ENCODE measurements at regions not wholly inside any gene's neighbourhood (a gene's known extent, or its start where the extent isn't known, plus 50 kb on each side); places are given as distances from the start of the nearest gene placed in this dataset.
"Not testable (repeated sequence)": the region's sequence is repeated elsewhere in the genome, so short reads cannot be mapped to it uniquely, and the experiment has no call there.

GRCh38 chr17:72452286-72453173 lies 331.7 kb downstream of the SOX9 start:
- CTCF ChIA-PET, result no interaction called here
- ATAC-seq (no peak), DNase-seq (no peak)
- Mint-ChIP-seq H3K4me3 (no peak overlapping the region), H3K27me3 (no peaks in the 10 kb centered on the region), H3K27ac (no peak overlapping the region), H3K9me3 (ENCODE audit: low read depth) (no peaks in the 10 kb centered on the region), H3K4me1 (no peaks in the 10 kb centered on the region), H3K36me3 (no peaks in the 10 kb centered on the region)

DNA sequence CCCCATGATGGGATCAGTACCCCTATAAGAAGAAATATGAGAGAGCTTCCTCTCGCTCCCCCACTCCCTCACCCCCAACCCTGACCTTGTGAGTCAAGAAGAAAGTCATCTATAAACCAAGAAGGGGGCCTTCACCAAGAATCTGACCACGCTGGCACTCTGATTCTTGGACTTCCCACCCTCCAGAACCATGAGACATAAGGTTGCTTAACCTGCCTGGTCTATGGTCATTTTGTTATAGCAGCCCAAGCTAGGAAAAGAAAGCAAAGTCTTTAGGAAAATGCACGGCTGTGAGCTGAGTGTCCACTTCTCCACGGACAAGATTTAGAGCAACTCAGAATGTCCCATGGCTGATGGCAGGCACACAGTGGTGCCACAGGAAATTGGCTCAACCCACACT lies 333.5 kb downstream of the SOX9 start:
- Mint-ChIP-seq H3K4me3 (no peak overlapping the region), H3K36me3 (no peaks in the 10 kb centered on the region), H3K27ac (no peak overlapping the region), H3K4me1 (no peaks in the 10 kb centered on the region), H3K9me3 (ENCODE audit: low read depth) (no peaks in the 10 kb centered on the region), H3K27me3 (no peaks in the 10 kb centered on the region)
- ATAC-seq, result no peak
- DNase-seq, result no peak
- CTCF ChIA-PET, result no interaction called here

DNA sequence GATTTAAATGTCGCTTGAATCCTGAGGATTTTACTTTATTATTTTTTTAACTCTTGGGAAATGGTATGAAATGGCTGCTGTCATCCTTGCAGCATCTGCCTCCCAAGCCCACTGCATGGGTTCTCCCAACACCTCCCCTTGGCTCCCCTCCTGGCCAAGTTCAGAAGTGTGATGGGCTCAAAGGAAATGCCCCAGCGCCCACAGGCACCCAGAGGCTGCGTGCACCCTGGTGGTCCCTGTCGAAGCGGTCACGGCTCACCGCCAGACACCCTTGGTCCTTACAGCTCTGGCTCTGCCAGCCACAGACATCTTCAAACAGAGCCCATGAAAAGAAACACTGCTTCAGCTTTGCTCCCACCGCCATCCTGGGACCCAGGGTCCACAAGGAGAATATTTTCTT lies 334.7 kb downstream of the SOX9 start:
- DNase-seq (no peak), ATAC-seq (no peak)
- CTCF ChIA-PET, result no interaction called here
- no peaks in the 10 kb centered on the region for H3K27me3 Mint-ChIP-seq
- no peak overlapping the region for H3K4me3 Mint-ChIP-seq
- no peaks in the 10 kb centered on the region for H3K4me1 Mint-ChIP-seq
- H3K27ac Mint-ChIP-seq, result no peak overlapping the region
- no peaks in the 10 kb centered on the region for H3K36me3 Mint-ChIP-seq
- H3K9me3 Mint-ChIP-seq (ENCODE audit: low read depth), result no peaks in the 10 kb centered on the region

GRCh38 chr17:72456075-72456474 lies 335.3 kb downstream of the SOX9 start:
- Mint-ChIP-seq H3K4me1 (no peaks in the 10 kb centered on the region), H3K27ac (no peak overlapping the region), H3K27me3 (no peaks in the 10 kb centered on the region), H3K36me3 (no peaks in the 10 kb centered on the region), H3K9me3 (ENCODE audit: low read depth) (no peaks in the 10 kb centered on the region), H3K4me3 (no peak overlapping the region)
- DNase-seq, result no peak
- no peak for ATAC-seq
- CTCF ChIA-PET, result interaction anchor here (0.7 kb wide), 1 partner anchor 53 kb away, joined by 3 read pairs; no protein-coding TSS in a partner anchor

GRCh38 chr17:72457712-72458111 lies 336.9 kb downstream of the SOX9 start:
- CTCF ChIA-PET, result no interaction called here
- no peak for DNase-seq
- no peak overlapping the region for H3K27ac Mint-ChIP-seq
- H3K36me3 Mint-ChIP-seq, result no peaks in the 10 kb centered on the region
- no peaks in the 10 kb centered on the region for H3K9me3 Mint-ChIP-seq (ENCODE audit: low read depth)
- ATAC-seq, result no peak
- H3K4me1 Mint-ChIP-seq, result no peaks in the 10 kb centered on the region
- H3K27me3 Mint-ChIP-seq, result no peaks in the 10 kb centered on the region
- H3K4me3 Mint-ChIP-seq, result no peak overlapping the region

DNA sequence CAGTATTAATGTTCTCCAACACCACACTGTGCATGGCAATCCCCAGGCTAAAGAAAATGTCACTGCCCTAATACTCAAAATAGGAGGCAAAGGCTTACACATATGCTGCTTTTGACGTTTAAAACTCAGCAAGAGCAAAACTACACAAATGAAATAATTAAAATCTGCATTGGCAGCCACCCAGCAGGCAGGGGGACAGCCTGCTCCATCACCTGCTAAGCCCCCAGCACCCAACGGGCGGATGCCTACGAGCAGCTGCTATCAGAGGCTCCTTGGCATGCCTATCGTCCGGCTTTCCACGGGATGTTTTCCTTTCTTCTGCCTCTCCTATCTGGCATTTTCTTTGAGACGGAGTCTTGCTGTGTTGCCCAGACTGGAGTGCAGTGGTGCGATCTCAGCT lies 337.5 kb downstream of the SOX9 start:
- no peaks in the 10 kb centered on the region for H3K4me1 Mint-ChIP-seq
- no peak overlapping the region for H3K4me3 Mint-ChIP-seq
- no peaks in the 10 kb centered on the region for H3K36me3 Mint-ChIP-seq
- ATAC-seq (no peak), DNase-seq (no peak)
- H3K9me3 Mint-ChIP-seq (ENCODE audit: low read depth), result no peaks in the 10 kb centered on the region
- CTCF ChIA-PET, result no interaction called here
- no peak overlapping the region for H3K27ac Mint-ChIP-seq
- H3K27me3 Mint-ChIP-seq, result no peaks in the 10 kb centered on the region

DNA sequence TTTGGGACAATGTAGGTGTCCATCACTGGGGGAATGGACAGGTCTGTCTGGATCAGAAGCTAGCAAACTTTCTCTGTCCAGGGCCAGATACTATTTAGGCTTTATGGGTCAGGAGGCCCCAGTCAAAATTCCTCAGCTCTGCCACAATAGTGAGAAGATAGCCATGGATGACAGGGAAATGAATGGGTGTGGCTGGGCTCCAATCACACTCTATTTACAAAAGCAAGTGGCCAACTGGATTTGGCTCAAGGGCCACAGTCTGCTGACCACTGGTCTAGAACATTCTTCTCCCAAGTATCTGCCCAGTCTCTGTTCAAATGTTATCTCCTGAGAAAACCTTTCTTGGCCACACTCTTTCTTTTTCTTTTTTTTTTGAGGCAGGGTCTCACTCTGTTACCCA lies 339.9 kb downstream of the SOX9 start:
- Mint-ChIP-seq H3K27ac (no peak overlapping the region), H3K9me3 (ENCODE audit: low read depth) (no peaks in the 10 kb centered on the region), H3K36me3 (no peaks in the 10 kb centered on the region), H3K4me3 (no peak overlapping the region), H3K4me1 (no peaks in the 10 kb centered on the region), H3K27me3 (no peaks in the 10 kb centered on the region)
- CTCF ChIA-PET, result no interaction called here
- DNase-seq (no peak), ATAC-seq (no peak)

- Mint-ChIP-seq H3K27ac (no peak overlapping the region), H3K36me3 (no peaks in the 10 kb centered on the region), H3K4me3 (no peak overlapping the region), H3K27me3 (no peaks in the 10 kb centered on the region), H3K4me1 (no peaks in the 10 kb centered on the region), H3K9me3 (ENCODE audit: low read depth) (no peaks in the 10 kb centered on the region)
- no peak for ATAC-seq
- no peak for DNase-seq
- CTCF ChIA-PET, result no interaction called here
These were observed 340.9 kb downstream of the SOX9 start for GRCh38 chr17:72461757-72462156.

GRCh38 chr17:72462407-72462806 lies 341.6 kb downstream of the SOX9 start:
- no peaks in the 10 kb centered on the region for H3K27me3 Mint-ChIP-seq

GRCh38 chr17:72462814-72463213 lies 342.0 kb downstream of the SOX9 start:
- Mint-ChIP-seq H3K27ac (no peak overlapping the region), H3K27me3 (no peaks in the 10 kb centered on the region), H3K36me3 (no peaks in the 10 kb centered on the region), H3K4me3 (no peak overlapping the region), H3K4me1 (no peaks in the 10 kb centered on the region), H3K9me3 (ENCODE audit: low read depth) (no peaks in the 10 kb centered on the region)
- DNase-seq (no peak), ATAC-seq (no peak)
- CTCF ChIA-PET, result no interaction called here

More at GRCh38 chr17:72462407-72462806, 341.6 kb downstream of the SOX9 start:
- no peaks in the 10 kb centered on the region for H3K9me3 Mint-ChIP-seq (ENCODE audit: low read depth)
- H3K4me1 Mint-ChIP-seq, result no peaks in the 10 kb centered on the region
- no peak overlapping the region for H3K27ac Mint-ChIP-seq
- no peaks in the 10 kb centered on the region for H3K36me3 Mint-ChIP-seq
- no peak for ATAC-seq
- CTCF ChIA-PET, result no interaction called here
- no peak for DNase-seq
- H3K4me3 Mint-ChIP-seq, result no peak overlapping the region

DNA sequence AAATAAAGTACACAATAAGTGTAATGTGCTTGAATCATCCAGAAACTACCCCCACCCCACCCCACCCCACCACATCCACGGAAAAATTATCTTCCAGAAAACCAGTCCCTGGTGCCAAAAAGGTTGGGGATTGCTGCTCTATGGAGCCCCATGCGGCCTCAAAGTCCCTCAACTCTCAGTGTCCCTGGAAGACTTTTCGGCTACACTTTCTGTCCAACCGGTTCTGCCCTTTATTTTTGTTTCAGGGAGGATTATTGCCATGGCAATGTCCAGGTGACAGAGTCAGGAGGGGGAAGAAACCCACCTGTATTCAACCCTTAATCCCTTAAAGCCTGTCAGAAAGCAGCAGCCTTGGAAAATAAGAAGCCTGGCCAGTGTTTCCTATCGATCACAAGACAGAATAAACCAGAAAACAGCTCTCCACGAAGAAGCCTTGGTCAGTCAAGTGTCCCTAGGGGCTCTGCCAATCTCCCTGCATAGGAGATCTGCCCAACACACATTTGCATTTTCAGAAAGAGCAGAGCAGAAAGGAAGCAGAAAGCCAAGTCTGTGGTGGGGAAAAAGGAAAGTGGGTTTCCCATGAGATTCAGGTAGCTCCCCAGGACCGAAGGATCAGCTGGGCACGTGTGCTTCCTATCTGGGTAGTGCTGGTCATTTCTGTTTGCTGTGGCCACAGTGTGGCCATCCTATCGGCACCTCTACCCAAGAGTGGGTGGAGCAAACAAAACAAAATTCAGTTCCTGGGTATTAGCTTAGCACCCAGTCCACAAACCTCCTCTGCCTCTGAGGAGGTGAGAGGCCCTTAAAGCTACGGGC lies 342.7 kb downstream of the SOX9 start:
- H3K27ac Mint-ChIP-seq, result no peak overlapping the region
- no peaks in the 10 kb centered on the region for H3K9me3 Mint-ChIP-seq (ENCODE audit: low read depth)
- no peaks in the 10 kb centered on the region for H3K27me3 Mint-ChIP-seq
- no peak overlapping the region for H3K4me3 Mint-ChIP-seq
- DNase-seq (no peak), ATAC-seq (no peak)
- H3K36me3 Mint-ChIP-seq, result no peaks in the 10 kb centered on the region
- H3K4me1 Mint-ChIP-seq, result no peaks in the 10 kb centered on the region
- CTCF ChIA-PET, result no interaction called here

- CTCF ChIA-PET; DNase-seq; ATAC-seq; H3K36me3 Mint-ChIP-seq; H3K4me3 Mint-ChIP-seq; H3K4me1 Mint-ChIP-seq; H3K27me3 Mint-ChIP-seq; H3K27ac Mint-ChIP-seq; H3K9me3 Mint-ChIP-seq (ENCODE audit: low read depth): not testable (repeated sequence)
These were observed 343.4 kb downstream of the SOX9 start for GRCh38 chr17:72464221-72464620.

DNA sequence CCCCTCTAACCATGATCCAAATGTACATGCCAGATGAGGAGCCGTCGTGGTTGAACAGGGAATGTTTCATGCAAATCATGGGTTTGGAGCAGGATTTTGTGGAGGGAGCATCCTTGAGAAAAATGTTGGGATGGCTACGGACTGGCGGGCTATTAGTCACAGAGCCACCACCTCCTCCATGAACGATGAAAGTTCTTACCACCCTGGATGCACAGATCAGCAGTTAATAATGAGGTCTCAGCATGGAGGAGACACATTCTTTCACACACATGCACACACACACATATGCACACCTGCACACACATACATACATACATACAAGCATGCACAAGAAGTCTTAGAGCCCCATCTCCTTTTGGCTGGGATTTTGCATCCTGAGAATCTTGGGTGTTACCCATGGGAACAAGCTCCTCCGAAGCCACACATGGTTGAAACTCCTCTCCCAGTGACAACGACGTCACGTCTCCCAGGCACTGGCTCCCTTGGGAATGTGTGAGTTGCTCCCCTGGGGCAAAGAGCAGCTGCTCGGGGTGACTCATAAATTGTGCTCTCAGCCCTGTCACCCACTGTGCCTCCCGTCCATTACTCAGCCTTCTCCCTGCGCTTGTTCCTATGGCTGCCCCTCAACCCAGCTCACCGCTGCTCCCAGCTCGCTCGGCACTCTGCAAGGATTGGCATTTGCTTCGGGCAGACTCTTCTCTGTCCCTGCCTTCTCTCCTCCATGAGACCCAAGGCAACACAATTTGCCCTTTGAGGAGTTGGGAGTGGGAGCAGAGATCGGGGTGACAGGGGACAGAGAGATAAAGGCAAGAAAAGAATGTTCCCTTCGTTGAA lies 344.6 kb downstream of the SOX9 start:
- no peak for ATAC-seq
- CTCF ChIA-PET, result interaction anchor here (1.3 kb wide), 1 partner anchor 15 kb away, joined by 3 read pairs; no protein-coding TSS in a partner anchor
- H3K27me3 Mint-ChIP-seq, result no peaks in the 10 kb centered on the region
- H3K36me3 Mint-ChIP-seq, result no peaks in the 10 kb centered on the region
- H3K9me3 Mint-ChIP-seq (ENCODE audit: low read depth), result no peaks in the 10 kb centered on the region
- no peaks in the 10 kb centered on the region for H3K4me1 Mint-ChIP-seq
- H3K27ac Mint-ChIP-seq, result no peak overlapping the region
- no peak for DNase-seq
- no peak overlapping the region for H3K4me3 Mint-ChIP-seq
